Activated CD8-positive, alpha-beta memory T cell treated with anti-CD3 and anti-CD28 coated beads, Interleukin-2, amount 50 U/mL, for 1 hour (primary cell): ENCODE measurements at regions not wholly inside any gene's neighbourhood (a gene's known extent, or its start where the extent isn't known, plus 50 kb on each side); places are given as distances from the start of the nearest gene placed in this dataset.
"Not testable (repeated sequence)": the region's sequence is repeated elsewhere in the genome, so short reads cannot be mapped to it uniquely, and the experiment has no call there.

Source experiments
- DNase-seq: peaks from one replicate; pipeline ENCODE4 v3.0.0-alpha.2; 2020; ENCODE audit errors: extremely low read depth

GRCh38 chr2:146981921-146982320 lies 862.9 kb upstream of the ACVR2A start:
- no peak for DNase-seq

DNA sequence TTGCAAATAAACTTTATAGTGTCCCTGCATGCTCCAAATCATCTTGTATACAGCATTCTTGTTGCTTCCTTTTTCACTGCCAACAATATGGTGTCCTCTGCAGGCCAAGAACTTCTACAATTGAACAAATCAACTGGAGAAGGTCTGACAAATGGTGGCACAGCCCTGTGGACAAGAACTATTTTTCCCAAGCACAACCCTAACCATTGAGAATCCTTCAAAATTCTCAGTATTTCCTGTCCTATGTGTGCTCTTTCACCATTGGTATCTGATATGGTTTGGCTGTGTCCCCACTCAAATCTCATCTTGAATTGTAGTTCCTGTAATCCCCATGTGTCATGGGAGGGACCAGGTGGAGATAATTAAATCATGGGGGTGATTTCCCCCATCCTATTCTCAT lies 865.1 kb upstream of the ACVR2A start:
- no peak for DNase-seq

DNA sequence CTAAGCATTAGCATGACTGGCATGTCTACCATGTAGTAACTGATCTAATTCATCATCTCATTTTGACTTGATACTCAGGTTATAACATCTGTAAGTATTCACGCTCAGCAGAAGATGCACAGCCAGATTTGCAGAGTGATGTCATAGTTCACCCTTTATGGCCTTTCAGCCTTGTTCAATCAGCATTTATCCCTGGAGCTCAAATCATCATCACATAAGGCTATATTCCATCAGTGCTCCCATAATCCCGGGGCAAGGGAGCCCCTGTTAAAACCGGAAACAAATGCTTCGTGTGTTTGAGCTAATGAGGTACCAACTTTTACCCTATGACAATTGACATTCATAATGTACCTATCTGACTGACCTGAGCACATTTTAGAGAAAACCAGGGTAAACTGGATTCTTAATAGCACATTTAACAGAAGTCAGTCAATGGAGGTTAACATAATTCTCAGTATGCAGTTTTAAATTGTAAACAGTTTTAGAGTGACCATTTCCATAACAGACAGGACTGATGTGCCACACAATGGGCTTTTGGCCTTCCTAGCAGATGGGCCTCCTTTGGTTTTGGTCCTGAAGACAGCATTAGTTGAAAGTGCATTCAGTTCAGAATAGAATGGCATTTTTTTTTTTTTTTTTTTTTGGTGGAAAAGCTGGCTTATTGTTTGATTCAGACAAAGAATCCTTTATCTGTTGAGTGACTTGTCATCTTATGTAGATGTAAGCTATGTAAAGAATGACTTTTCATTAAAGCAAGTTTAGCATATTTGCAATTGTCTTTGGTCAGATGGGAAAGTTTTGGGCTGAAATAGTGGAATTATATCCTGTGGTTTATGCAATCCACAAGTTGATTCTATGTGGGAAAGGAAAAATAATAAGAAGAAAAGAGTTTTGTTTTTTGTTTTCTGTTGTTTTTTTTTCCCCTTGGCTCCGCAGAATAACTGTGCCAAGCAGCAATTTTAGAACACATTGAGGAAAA lies 866.0 kb upstream of the ACVR2A start:
- no peak for DNase-seq

- DNase-seq = not testable (repeated sequence)
Observed at GRCh38 chr2:146970981-146971380, 873.8 kb upstream of the ACVR2A start.

GRCh38 chr2:146969703-146970102 lies 875.1 kb upstream of the ACVR2A start:
- not testable (repeated sequence) for DNase-seq

DNA sequence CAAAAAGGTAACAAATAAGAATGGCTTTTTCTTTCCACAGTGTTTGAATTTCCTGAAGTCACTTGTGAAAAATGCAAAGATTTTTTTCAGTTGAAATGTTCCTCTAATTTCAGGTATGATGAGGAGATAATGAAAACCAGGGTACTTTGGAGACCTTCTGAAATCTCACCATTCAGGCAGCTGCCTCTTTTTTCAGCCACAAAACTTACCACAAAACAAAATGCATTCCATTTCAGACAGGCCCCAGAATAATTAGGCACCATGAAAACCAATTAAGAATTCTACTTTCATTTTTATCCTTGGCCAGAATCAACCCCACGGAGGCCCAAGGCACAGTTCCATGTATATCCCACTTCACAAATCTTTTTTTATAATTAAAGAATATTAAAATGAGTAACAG lies 880.3 kb upstream of the ACVR2A start:
- no peak for DNase-seq

DNA sequence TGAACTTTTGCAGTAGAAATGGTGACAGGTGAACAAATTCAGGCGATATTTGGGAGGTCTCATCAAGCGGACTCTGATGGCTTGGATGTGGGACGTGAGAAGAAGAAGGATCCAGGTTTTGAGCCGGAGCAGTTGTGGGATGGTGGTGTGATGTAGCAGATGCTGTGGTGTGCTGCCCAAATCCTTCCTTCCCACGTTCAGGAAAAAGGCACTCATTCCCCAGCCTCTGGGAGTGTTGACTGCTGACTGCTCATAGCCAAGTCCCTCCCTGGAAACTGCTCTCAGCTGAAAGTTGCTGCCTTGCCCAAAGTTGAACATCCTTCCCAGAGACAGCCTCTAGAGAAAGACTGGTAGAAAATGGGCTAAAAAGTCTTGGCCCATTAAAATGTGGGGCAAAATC lies 890.3 kb upstream of the ACVR2A start:
- no peak for DNase-seq

DNA sequence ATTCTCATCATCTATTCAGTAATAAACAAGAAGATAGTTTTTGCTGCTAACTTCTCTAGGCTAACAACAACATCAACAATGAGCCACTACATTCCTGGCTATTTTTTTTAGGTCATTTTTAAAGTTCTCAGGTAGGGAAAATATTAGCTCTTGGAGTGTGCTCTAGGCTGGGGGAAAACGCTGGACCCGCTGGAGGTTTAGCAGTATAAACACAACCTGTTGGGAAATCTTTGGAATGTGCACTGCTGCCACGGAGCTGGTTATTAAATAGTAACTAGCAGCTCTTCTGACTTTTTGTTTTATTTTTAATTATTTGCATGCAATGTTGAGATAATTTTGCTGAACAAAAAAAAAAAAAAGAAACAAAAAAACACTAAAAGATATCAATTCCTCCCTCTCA lies 892.1 kb upstream of the ACVR2A start:
- no peak for DNase-seq

DNA sequence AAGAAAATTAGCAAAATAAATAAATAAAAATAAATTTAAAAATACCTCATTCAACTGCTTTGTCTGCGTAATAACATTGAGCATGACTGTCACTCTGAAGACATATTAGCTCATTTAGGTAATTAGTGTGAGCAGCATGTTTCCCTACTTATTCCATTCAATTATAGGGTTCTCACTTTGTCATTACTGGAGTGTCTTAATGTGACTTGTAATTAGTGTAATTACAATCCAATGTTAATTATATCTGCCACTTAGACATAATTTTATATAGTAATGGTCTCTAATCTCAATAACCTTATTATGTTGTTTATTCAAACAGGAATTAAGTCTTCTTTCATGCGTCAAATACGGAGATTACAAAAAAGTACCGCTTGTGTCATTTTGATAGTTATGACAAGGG lies 893.9 kb upstream of the ACVR2A start:
- no peak for DNase-seq

DNA sequence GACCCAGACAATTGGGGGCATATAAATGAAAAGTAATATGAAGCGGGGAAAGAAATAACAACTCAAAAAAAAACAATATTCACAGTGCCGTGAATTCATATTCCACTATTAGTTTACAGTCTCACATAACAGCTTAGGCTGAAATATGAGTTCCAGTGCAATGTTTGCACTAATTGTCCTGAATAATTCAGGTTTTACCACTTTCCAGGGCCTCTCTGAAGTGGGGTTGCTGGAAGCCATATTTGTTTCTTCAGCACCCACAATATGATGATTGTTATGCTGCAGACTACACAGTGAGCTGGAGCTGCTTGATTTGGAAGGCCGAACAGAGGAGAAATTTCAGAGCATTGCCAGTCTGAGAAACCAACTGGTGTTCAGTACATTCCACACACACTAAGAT lies 894.5 kb upstream of the ACVR2A start:
- no peak for DNase-seq

DNA sequence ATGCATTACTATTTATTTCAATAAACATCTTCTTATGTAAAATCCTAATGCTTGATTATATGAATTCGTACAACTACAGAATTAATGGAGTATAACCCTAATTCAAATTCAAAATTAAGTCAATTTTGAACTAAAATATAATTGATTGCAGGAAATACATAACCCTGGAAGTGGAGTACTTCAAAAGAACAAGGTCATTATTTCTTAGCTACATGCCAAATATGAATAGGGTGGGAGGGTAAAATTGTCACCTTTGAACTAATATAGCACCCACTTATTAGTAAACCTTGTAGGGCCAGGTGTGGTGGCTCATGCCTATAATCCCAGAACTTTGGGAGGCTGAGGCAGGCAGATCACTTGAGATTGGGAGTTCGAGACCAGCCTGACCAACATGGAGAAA lies 895.4 kb upstream of the ACVR2A start:
- DNase-seq = no peak

GRCh38 chr2:146944601-146945000 lies 900.2 kb upstream of the ACVR2A start:
- DNase-seq = no peak

DNA sequence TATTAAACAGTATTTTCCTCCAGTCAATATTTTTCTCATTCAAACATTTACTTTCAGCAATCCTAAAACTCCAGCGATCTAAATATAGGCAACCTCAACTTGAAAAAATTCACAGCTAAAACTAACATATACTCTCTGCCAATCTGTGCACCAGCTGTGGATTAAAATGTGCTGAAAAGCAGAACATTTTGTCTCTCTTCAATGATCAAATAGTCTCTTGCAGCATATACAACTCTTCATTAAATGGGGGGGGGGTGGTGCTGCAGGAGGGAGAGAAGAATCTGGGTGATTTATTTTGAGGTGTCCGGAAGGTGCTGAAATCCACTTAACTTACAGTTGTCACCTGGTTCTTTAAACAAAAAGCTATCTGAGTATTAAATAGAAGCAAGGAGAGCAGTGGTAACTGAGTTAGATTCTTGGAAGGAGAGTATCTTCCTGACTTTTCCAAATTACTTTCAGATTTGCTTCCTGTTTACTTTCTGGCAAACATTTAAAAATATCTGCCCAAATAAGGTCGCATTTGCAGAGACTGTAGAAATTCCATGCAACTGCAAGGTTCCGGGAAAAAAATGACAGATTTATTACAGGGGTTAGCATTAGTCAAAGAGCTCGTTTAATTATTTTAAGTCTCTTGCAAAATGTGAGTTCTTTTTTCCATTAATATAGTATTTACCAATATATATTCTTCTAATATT lies 904.7 kb upstream of the ACVR2A start:
- no peak for DNase-seq

DNA sequence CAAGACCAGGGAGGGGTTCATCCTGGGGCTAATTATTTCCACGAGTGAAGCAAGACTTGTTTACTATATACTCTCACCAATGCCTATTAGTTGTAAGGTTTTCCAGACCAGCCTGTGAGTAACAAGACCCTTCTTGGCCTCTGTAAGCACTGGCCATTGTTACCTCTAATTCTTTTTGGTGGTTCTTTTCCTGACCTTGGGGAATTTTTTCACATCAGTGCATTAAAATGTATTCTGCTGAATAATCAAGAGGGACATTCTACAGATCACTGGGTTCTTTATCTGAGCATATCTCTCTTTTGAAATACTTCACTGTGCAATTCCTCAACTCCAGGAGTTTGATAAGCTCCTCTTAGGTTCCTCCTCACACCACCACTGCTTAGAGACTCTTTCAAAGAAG lies 909.9 kb upstream of the ACVR2A start:
- no peak for DNase-seq

DNA sequence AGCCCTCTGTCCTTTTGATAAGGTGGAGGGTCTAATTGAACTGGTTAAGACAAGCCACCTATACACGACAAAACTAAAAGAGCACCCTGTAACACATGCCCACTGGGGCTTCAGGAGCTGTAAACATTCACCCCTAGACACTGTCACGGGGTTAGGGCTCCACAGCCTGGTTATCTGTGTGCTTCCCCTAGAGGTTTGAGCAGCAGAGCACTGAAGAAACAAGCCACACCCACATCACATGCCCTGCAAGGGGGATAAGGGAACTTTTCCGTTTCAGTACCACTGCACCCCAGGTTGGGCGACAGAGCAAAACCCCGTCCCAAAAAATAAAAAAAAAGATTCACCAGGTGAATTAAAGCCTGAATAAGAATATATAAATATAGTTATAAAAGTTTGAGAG lies 913.7 kb upstream of the ACVR2A start:
- no peak for DNase-seq

GRCh38 chr2:146927080-146927711 lies 917.6 kb upstream of the ACVR2A start:
- DNase-seq = no peak

DNA sequence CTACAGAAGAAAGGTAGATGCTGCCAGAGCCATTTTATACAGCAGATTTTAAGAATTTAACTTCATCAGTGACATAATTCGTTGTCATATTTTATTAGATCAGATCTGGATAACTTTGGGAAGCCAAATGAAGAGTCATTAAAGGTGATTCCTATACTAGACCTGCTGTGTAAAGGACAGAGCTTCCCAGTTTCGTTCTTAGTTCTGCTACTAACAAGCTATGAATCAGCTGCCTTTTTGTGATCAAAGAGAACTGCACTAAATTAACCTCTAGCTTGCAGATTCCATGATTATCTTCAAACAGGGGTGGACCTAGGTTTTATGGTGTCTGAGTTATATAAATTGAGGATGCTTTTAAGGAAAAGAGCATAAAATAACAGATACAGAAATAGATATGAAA lies 926.5 kb upstream of the ACVR2A start:
- DNase-seq = no peak

- no peak for DNase-seq
Observed at GRCh38 chr2:146917431-146918042, 927.3 kb upstream of the ACVR2A start.

- no peak for DNase-seq
Observed at GRCh38 chr2:146916914-146917313, 927.9 kb upstream of the ACVR2A start.

DNA sequence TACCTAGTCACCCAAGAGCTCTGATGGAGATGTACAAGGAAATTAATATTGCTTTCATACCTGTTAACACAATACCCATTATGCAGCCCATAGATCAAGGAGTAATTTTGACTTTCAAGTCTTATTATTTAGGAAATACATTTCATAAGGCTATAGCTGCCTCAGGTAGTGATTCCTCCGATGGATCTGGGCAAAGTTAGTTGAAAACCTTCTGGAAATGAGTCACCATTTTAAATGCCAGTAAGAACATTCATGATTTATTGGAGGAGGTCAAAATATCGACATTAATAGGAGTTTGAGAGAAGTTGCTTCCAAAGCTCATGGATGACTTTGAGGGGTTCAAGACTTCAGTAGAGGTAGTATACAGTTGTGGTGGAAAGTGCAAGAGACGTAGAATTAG lies 931.4 kb upstream of the ACVR2A start:
- DNase-seq = no peak

GRCh38 chr2:146912536-146912935 lies 932.3 kb upstream of the ACVR2A start:
- DNase-seq = no peak

GRCh38 chr2:146908776-146909175 lies 936.1 kb upstream of the ACVR2A start:
- no peak for DNase-seq
